ENCODE measurements at regions not wholly inside any gene's neighbourhood (a gene's known extent, or its start where the extent isn't known, plus 50 kb on each side); places are given as distances from the start of the nearest gene placed in this dataset.

DNA sequence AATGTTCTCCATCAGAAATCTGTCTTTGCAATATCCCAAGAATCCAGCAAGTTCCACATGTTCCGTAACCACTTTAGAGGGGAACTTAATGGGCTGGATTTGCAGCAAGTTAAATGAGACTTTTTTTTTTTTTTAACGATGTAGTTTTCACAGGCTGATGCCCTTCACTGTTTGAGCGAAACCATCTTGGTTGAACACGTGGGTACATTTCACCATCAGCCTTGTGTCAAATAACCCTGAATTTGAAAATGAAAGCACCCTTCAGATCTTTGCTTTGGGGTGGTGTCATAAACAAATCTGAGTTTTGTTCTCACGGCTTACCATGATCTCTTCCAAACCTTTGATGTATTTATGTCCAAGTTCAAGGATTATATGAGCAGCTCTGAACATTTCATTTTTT lies 73.7 kb upstream of the EXOC2 start:
- no TSS peak for BruUV-seq (replicated peaks)
- no peaks in the 10 kb centered on the region for H3K4me1 Mint-ChIP-seq (ENCODE audit: low read depth, unreplicated experiment)
- no peaks in the 10 kb centered on the region for H3K36me3 Mint-ChIP-seq (ENCODE audit: insufficient read depth, unreplicated experiment)
- DNase-seq = no peak
- H3K9me3 Mint-ChIP-seq (ENCODE audit: low read depth, unreplicated experiment) = no peaks in the 10 kb centered on the region
- TF ChIP-seq, protein P1, sequence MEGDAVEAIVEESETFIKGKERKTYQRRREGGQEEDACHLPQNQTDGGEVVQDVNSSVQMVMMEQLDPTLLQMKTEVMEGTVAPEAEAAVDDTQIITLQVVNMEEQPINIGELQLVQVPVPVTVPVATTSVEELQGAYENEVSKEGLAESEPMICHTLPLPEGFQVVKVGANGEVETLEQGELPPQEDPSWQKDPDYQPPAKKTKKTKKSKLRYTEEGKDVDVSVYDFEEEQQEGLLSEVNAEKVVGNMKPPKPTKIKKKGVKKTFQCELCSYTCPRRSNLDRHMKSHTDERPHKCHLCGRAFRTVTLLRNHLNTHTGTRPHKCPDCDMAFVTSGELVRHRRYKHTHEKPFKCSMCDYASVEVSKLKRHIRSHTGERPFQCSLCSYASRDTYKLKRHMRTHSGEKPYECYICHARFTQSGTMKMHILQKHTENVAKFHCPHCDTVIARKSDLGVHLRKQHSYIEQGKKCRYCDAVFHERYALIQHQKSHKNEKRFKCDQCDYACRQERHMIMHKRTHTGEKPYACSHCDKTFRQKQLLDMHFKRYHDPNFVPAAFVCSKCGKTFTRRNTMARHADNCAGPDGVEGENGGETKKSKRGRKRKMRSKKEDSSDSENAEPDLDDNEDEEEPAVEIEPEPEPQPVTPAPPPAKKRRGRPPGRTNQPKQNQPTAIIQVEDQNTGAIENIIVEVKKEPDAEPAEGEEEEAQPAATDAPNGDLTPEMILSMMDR (IDR thresholded peaks at IDR 0.05; ENCODE audit: unreplicated experiment) = no peak
- CTCF ChIA-PET = no interaction called here
- H3K27me3 Mint-ChIP-seq (ENCODE audit: unreplicated experiment) = peaks cover 69% of the 10 kb centered on the region
- no peak overlapping the region for H3K4me3 Mint-ChIP-seq (ENCODE audit: low read depth, unreplicated experiment)
- no peak overlapping the region for H3K27ac Mint-ChIP-seq (ENCODE audit: unreplicated experiment)
- intact Hi-C loops (cut with micrococcal nuclease; ENCODE audit: unreplicated experiment) = no loop called here

DNA sequence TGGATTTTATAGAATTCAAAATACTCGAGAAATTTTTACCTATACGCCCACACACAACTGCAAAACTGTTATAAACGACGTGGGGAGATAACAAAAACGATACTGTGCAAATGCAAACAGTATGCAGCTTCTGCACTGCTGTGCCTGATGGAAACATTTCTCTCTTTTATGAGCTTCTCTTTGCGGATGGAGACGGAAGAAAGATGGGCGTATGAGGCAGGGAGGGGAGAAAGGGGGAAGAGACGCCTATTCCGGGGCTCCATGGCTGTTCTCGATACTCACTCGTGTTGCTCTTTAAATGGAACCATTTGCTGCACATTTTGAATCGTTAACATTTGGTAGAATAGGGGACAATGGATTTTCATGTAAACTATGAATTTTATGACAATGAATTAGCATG lies 69.1 kb upstream of the EXOC2 start:
- Mint-ChIP-seq H3K4me3 (ENCODE audit: low read depth, unreplicated experiment) (no peak overlapping the region), H3K27me3 (ENCODE audit: unreplicated experiment) (peaks cover 53% of the 10 kb centered on the region), H3K4me1 (ENCODE audit: low read depth, unreplicated experiment) (no peaks in the 10 kb centered on the region), H3K36me3 (ENCODE audit: insufficient read depth, unreplicated experiment) (no peaks in the 10 kb centered on the region), H3K27ac (ENCODE audit: unreplicated experiment) (no peak overlapping the region), H3K9me3 (ENCODE audit: low read depth, unreplicated experiment) (no peaks in the 10 kb centered on the region)
- BruUV-seq (replicated peaks) = no TSS peak
- intact Hi-C loops (cut with micrococcal nuclease; ENCODE audit: unreplicated experiment) = no loop called here
- no peak for DNase-seq
- TF ChIP-seq, protein P1 (IDR thresholded peaks at IDR 0.05; ENCODE audit: unreplicated experiment) = no peak
- CTCF ChIA-PET = no interaction called here

- intact Hi-C loops (cut with micrococcal nuclease; ENCODE audit: unreplicated experiment) = no loop called here
- H3K4me1 Mint-ChIP-seq (ENCODE audit: low read depth, unreplicated experiment) = no peaks in the 10 kb centered on the region
- no peak overlapping the region for H3K27ac Mint-ChIP-seq (ENCODE audit: unreplicated experiment)
- no peak for DNase-seq
- H3K36me3 Mint-ChIP-seq (ENCODE audit: insufficient read depth, unreplicated experiment) = no peaks in the 10 kb centered on the region
- TF ChIP-seq, protein P1 (IDR thresholded peaks at IDR 0.05; ENCODE audit: unreplicated experiment) = no peak
- H3K4me3 Mint-ChIP-seq (ENCODE audit: low read depth, unreplicated experiment) = no peak overlapping the region
- peaks cover 60% of the 10 kb centered on the region for H3K27me3 Mint-ChIP-seq (ENCODE audit: unreplicated experiment)
- CTCF ChIA-PET = no interaction called here
- H3K9me3 Mint-ChIP-seq (ENCODE audit: low read depth, unreplicated experiment) = no peaks in the 10 kb centered on the region
- no TSS peak for BruUV-seq (replicated peaks)
Measured at GRCh38 chr6:760982-761955, 68.3 kb upstream of the EXOC2 start.

- no TSS peak for BruUV-seq (replicated peaks)
- no peak overlapping the region for H3K4me3 Mint-ChIP-seq (ENCODE audit: low read depth, unreplicated experiment)
- no peaks in the 10 kb centered on the region for H3K36me3 Mint-ChIP-seq (ENCODE audit: insufficient read depth, unreplicated experiment)
- DNase-seq = no peak
- intact Hi-C loops (cut with micrococcal nuclease; ENCODE audit: unreplicated experiment) = no loop called here
- TF ChIP-seq, protein P1 (IDR thresholded peaks at IDR 0.05; ENCODE audit: unreplicated experiment) = no peak
- CTCF ChIA-PET = no interaction called here
- no peaks in the 10 kb centered on the region for H3K9me3 Mint-ChIP-seq (ENCODE audit: low read depth, unreplicated experiment)
- H3K27me3 Mint-ChIP-seq (ENCODE audit: unreplicated experiment) = peaks cover 65% of the 10 kb centered on the region
- H3K27ac Mint-ChIP-seq (ENCODE audit: unreplicated experiment) = no peak overlapping the region
- no peaks in the 10 kb centered on the region for H3K4me1 Mint-ChIP-seq (ENCODE audit: low read depth, unreplicated experiment)
Measured at GRCh38 chr6:759729-760128, 66.8 kb upstream of the EXOC2 start.
